ENCODE measurements at regions not wholly inside any gene's neighbourhood (a gene's known extent, or its start where the extent isn't known, plus 50 kb on each side); places are given as distances from the start of the nearest gene placed in this dataset.

DNA sequence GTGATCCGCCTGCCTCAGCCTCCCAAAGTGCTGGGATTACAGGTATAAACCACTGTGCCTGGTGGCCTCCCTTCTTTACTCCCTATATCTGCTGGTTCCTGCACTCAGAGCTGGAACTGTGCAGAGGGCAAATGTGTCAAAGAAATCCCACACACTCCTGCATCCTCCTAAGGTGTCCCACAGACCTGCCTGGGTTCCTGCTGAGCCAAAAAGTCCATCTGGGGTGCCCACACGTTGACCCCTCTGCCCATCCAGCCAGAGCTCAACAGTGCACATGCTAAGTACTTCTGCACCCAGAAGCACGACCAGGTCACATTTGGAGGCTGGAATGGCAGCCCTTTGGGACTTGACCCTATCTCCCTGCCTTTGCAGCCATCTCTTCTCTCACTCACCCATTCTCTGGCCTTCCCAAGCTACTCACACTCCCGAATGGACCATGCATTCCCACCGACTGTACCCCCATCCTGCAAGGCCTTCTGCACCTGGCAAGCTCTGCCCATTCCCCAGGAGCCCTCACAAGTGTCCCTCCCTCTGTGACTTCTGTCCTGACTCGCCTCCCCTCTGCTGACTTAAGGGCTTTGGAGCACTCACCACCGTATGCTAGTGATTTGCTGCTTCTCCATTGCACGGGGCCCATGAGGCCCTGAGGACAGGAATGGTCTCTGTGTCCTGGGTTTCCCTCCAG lies 152.1 kb downstream of the KCTD15 start:
- no peak for TF ChIP-seq POLR2AphosphoS5 (IDR thresholded peaks at IDR 0.05; ENCODE audit: low read depth)
- TF ChIP-seq, protein P1, sequence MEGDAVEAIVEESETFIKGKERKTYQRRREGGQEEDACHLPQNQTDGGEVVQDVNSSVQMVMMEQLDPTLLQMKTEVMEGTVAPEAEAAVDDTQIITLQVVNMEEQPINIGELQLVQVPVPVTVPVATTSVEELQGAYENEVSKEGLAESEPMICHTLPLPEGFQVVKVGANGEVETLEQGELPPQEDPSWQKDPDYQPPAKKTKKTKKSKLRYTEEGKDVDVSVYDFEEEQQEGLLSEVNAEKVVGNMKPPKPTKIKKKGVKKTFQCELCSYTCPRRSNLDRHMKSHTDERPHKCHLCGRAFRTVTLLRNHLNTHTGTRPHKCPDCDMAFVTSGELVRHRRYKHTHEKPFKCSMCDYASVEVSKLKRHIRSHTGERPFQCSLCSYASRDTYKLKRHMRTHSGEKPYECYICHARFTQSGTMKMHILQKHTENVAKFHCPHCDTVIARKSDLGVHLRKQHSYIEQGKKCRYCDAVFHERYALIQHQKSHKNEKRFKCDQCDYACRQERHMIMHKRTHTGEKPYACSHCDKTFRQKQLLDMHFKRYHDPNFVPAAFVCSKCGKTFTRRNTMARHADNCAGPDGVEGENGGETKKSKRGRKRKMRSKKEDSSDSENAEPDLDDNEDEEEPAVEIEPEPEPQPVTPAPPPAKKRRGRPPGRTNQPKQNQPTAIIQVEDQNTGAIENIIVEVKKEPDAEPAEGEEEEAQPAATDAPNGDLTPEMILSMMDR (IDR thresholded peaks at IDR 0.05; ENCODE audit: insufficient read depth, low read length): no peak
- TF ChIP-seq GABPA (IDR thresholded peaks at IDR 0.05; ENCODE audit: low read depth): no peak

All from HL-60 (cell line).